ENCODE measurements at regions not wholly inside any gene's neighbourhood (a gene's known extent, or its start where the extent isn't known, plus 50 kb on each side); places are given as distances from the start of the nearest gene placed in this dataset.
"Not testable (repeated sequence)": the region's sequence is repeated elsewhere in the genome, so short reads cannot be mapped to it uniquely, and the experiment has no call there.

GRCh38 chr5:77906806-77907205 lies 130.7 kb upstream of the TBCA start:
- H3K9ac ChIP-seq (ENCODE audit: low read depth, low read length) = no peak overlapping the region
- no peak overlapping the region for H3K4me3 ChIP-seq (ENCODE audit: low read depth, low read length)
- H3K4me1 ChIP-seq (ENCODE audit: control insufficient read depth, insufficient read depth, low read length) = peaks cover 9% of the 10 kb centered on the region
- H3K27me3 ChIP-seq (ENCODE audit: control insufficient read depth, insufficient read depth, low read length) = peaks cover 2% of the 10 kb centered on the region
- H3K36me3 ChIP-seq (ENCODE audit: control insufficient read depth, insufficient read depth, low read length) = no peaks in the 10 kb centered on the region
- H3K9me3 ChIP-seq (ENCODE audit: control insufficient read depth, insufficient read depth, low read length) = no peaks in the 10 kb centered on the region

GRCh38 chr5:77904362-77904761 lies 128.2 kb upstream of the TBCA start:
- Histone ChIP-seq H3K36me3 (ENCODE audit: control insufficient read depth, insufficient read depth, low read length) (no peaks in the 10 kb centered on the region), H3K27me3 (ENCODE audit: control insufficient read depth, insufficient read depth, low read length) (peaks cover 2% of the 10 kb centered on the region), H3K9ac (ENCODE audit: low read depth, low read length) (no peak overlapping the region), H3K4me3 (ENCODE audit: low read depth, low read length) (no peak overlapping the region), H3K4me1 (ENCODE audit: control insufficient read depth, insufficient read depth, low read length) (no peaks in the 10 kb centered on the region), H3K9me3 (ENCODE audit: control insufficient read depth, insufficient read depth, low read length) (no peaks in the 10 kb centered on the region)

- Histone ChIP-seq H3K9ac (ENCODE audit: low read depth, low read length) (no peak overlapping the region), H3K27me3 (ENCODE audit: control insufficient read depth, insufficient read depth, low read length) (no peaks in the 10 kb centered on the region), H3K36me3 (ENCODE audit: control insufficient read depth, insufficient read depth, low read length) (no peaks in the 10 kb centered on the region), H3K9me3 (ENCODE audit: control insufficient read depth, insufficient read depth, low read length) (no peaks in the 10 kb centered on the region), H3K4me3 (ENCODE audit: low read depth, low read length) (no peak overlapping the region), H3K4me1 (ENCODE audit: control insufficient read depth, insufficient read depth, low read length) (no peaks in the 10 kb centered on the region)
Measured at GRCh38 chr5:77900691-77901090, 124.6 kb upstream of the TBCA start.

- no peaks in the 10 kb centered on the region for H3K4me1 ChIP-seq (ENCODE audit: control insufficient read depth, insufficient read depth, low read length)
- no peaks in the 10 kb centered on the region for H3K9me3 ChIP-seq (ENCODE audit: control insufficient read depth, insufficient read depth, low read length)
- no peak overlapping the region for H3K9ac ChIP-seq (ENCODE audit: low read depth, low read length)
- no peaks in the 10 kb centered on the region for H3K27me3 ChIP-seq (ENCODE audit: control insufficient read depth, insufficient read depth, low read length)
- H3K4me3 ChIP-seq (ENCODE audit: low read depth, low read length) = no peak overlapping the region
- no peaks in the 10 kb centered on the region for H3K36me3 ChIP-seq (ENCODE audit: control insufficient read depth, insufficient read depth, low read length)
Measured at GRCh38 chr5:77898385-77898784, 122.2 kb upstream of the TBCA start.

GRCh38 chr5:77896338-77896737 lies 120.2 kb upstream of the TBCA start:
- H3K9ac ChIP-seq (ENCODE audit: low read depth, low read length) = no peak overlapping the region
- H3K27me3 ChIP-seq (ENCODE audit: control insufficient read depth, insufficient read depth, low read length) = no peaks in the 10 kb centered on the region
- H3K36me3 ChIP-seq (ENCODE audit: control insufficient read depth, insufficient read depth, low read length) = no peaks in the 10 kb centered on the region
- no peaks in the 10 kb centered on the region for H3K9me3 ChIP-seq (ENCODE audit: control insufficient read depth, insufficient read depth, low read length)
- H3K4me1 ChIP-seq (ENCODE audit: control insufficient read depth, insufficient read depth, low read length) = no peaks in the 10 kb centered on the region
- no peak overlapping the region for H3K4me3 ChIP-seq (ENCODE audit: low read depth, low read length)

GRCh38 chr5:77894103-77894502 lies 118.0 kb upstream of the TBCA start:
- not testable (repeated sequence) for H3K4me1 ChIP-seq (ENCODE audit: control insufficient read depth, insufficient read depth, low read length); H3K36me3 ChIP-seq (ENCODE audit: control insufficient read depth, insufficient read depth, low read length); H3K9ac ChIP-seq (ENCODE audit: low read depth, low read length); H3K4me3 ChIP-seq (ENCODE audit: low read depth, low read length); H3K27me3 ChIP-seq (ENCODE audit: control insufficient read depth, insufficient read depth, low read length); H3K9me3 ChIP-seq (ENCODE audit: control insufficient read depth, insufficient read depth, low read length)

GRCh38 chr5:77893225-77893860 lies 117.2 kb upstream of the TBCA start:
- Histone ChIP-seq H3K36me3 (ENCODE audit: control insufficient read depth, insufficient read depth, low read length) (no peaks in the 10 kb centered on the region), H3K4me1 (ENCODE audit: control insufficient read depth, insufficient read depth, low read length) (no peaks in the 10 kb centered on the region), H3K9ac (ENCODE audit: low read depth, low read length) (no peak overlapping the region), H3K9me3 (ENCODE audit: control insufficient read depth, insufficient read depth, low read length) (no peaks in the 10 kb centered on the region), H3K27me3 (ENCODE audit: control insufficient read depth, insufficient read depth, low read length) (no peaks in the 10 kb centered on the region), H3K4me3 (ENCODE audit: low read depth, low read length) (no peak overlapping the region)

- no peaks in the 10 kb centered on the region for H3K4me1 ChIP-seq (ENCODE audit: control insufficient read depth, insufficient read depth, low read length)
- no peak overlapping the region for H3K4me3 ChIP-seq (ENCODE audit: low read depth, low read length)
- H3K9ac ChIP-seq (ENCODE audit: low read depth, low read length) = no peak overlapping the region
- H3K27me3 ChIP-seq (ENCODE audit: control insufficient read depth, insufficient read depth, low read length) = peaks cover 3% of the 10 kb centered on the region
- H3K36me3 ChIP-seq (ENCODE audit: control insufficient read depth, insufficient read depth, low read length) = no peaks in the 10 kb centered on the region
- H3K9me3 ChIP-seq (ENCODE audit: control insufficient read depth, insufficient read depth, low read length) = no peaks in the 10 kb centered on the region
Measured at GRCh38 chr5:77892061-77893010, 116.2 kb upstream of the TBCA start.

GRCh38 chr5:77885519-77885918 lies 109.4 kb upstream of the TBCA start:
- Histone ChIP-seq H3K9me3 (ENCODE audit: control insufficient read depth, insufficient read depth, low read length) (no peaks in the 10 kb centered on the region), H3K9ac (ENCODE audit: low read depth, low read length) (no peak overlapping the region), H3K36me3 (ENCODE audit: control insufficient read depth, insufficient read depth, low read length) (no peaks in the 10 kb centered on the region), H3K4me3 (ENCODE audit: low read depth, low read length) (no peak overlapping the region), H3K27me3 (ENCODE audit: control insufficient read depth, insufficient read depth, low read length) (peaks cover 22% of the 10 kb centered on the region), H3K4me1 (ENCODE audit: control insufficient read depth, insufficient read depth, low read length) (peaks cover 2% of the 10 kb centered on the region)

GRCh38 chr5:77882670-77883257 lies 106.6 kb upstream of the TBCA start:
- H3K36me3 ChIP-seq (ENCODE audit: control insufficient read depth, insufficient read depth, low read length) = no peaks in the 10 kb centered on the region
- H3K4me3 ChIP-seq (ENCODE audit: low read depth, low read length) = no peak overlapping the region
- H3K27me3 ChIP-seq (ENCODE audit: control insufficient read depth, insufficient read depth, low read length) = peaks cover 18% of the 10 kb centered on the region
- peaks cover 2% of the 10 kb centered on the region for H3K4me1 ChIP-seq (ENCODE audit: control insufficient read depth, insufficient read depth, low read length)
- H3K9ac ChIP-seq (ENCODE audit: low read depth, low read length) = no peak overlapping the region
- no peaks in the 10 kb centered on the region for H3K9me3 ChIP-seq (ENCODE audit: control insufficient read depth, insufficient read depth, low read length)

- H3K27me3 ChIP-seq (ENCODE audit: control insufficient read depth, insufficient read depth, low read length) = peaks cover 18% of the 10 kb centered on the region
- H3K36me3 ChIP-seq (ENCODE audit: control insufficient read depth, insufficient read depth, low read length) = no peaks in the 10 kb centered on the region
- H3K9me3 ChIP-seq (ENCODE audit: control insufficient read depth, insufficient read depth, low read length) = no peaks in the 10 kb centered on the region
- peaks cover 2% of the 10 kb centered on the region for H3K4me1 ChIP-seq (ENCODE audit: control insufficient read depth, insufficient read depth, low read length)
- no peak overlapping the region for H3K9ac ChIP-seq (ENCODE audit: low read depth, low read length)
- no peak overlapping the region for H3K4me3 ChIP-seq (ENCODE audit: low read depth, low read length)
Measured at GRCh38 chr5:77881528-77881927, 105.4 kb upstream of the TBCA start.
